GM21526 (cell line): ENCODE measurements at regions not wholly inside any gene's neighbourhood (a gene's known extent, or its start where the extent isn't known, plus 50 kb on each side); places are given as distances from the start of the nearest gene placed in this dataset.

ENCODE experiments used
- ATAC-seq: cut with Tn5 transposase; IDR thresholded peaks from one replicate; pipeline ENCODE4 v1.9.1; 2021; ENCODE audit warnings: moderate library complexity; ENCODE audit not compliant: unreplicated experiment, low FRiP score

DNA sequence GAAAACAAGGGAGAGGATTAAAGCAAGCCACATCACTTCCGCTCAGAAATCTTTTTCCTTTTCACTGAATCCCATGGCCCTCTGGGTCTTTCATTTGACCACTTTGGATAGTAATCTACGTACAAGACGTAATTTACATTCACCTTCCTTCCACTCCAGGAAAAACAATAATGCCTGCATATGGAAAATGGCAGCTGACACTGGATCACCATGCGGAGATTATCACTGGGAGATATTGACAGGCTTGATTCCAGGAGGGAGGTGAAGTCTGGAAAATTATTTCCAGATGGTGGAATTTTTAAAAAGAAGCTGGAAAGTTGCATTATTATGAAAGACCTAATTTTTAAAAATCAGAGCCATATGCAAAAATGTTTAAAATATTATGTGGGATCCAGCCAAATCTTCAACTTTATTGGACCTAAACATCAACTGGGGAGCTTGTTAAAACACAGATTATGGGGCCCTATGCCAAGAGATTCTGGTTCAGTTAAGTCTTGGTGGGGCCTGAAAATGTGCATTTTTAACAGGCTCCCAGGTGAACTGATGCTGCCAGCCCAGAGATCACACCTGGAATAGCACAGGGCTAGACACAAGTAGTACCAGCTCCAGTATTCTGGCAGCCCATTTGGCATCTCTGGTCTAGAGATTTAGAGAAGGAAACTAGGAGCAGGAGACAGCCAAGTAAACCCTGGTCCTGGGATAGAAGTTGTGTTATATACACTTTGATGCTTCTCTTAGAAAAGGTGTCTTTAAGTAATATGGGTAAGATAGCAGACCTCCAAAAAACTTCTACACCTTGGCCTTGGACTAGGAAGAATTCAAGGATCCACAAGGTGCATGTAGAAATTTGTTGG lies 290.3 kb upstream of the LDB2 start:
- ATAC-seq = no peak

DNA sequence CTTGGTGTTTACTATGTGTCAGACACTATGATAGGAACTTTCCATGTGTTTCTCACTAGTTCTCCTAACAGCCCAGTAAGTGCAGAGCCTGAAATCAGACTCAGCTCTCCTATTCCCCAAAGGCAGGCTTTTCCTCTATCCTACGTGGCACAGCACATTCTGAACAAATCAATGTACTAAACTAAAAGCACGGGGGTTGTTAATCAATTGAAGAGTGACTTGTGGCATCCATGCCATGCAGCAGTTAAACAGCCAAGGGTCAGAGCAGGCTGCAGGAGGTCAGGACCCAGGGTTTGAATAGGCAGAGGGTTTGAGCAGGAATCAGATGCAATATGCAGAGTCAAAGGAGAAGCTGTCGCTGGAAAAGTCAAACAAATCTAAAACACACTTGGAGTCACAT lies 289.7 kb upstream of the LDB2 start:
- no peak for ATAC-seq

DNA sequence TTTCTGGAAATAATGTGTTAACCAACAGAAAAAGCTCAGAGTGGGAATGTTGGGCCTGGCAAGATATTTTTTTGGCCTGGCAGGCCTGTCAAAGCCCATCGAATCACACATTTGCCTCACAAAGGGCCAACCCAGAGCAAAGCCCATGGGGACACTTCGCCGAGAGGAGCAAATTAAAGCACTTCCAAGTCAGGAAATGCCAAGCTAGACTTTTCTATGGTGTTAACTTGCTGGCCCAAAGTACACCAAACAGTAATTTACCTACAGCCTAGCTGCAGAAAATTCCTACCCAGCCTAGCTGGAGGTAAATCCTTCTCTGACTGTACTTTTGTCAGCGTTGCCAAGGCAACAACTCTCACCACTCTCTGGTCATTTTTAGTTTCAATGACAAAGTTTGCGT lies 288.6 kb upstream of the LDB2 start:
- no peak for ATAC-seq

DNA sequence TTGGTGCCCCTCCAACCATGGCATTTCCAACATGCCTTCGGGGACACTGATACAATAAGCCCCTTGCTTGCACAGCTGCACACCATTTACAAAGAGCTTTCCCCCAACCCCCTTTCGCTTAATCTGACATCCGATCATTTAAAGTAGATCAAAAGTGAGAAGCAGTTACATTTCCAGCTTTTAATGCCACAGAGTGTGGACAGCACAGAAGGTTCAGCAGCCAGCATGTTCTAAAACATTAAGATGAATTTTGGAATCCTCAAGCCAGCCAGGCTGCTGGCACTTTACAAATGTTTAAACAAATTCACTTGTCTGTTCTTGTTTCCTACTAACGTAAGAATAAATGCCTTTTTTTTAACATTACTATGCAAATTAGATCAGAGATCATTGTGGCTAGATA lies 284.4 kb upstream of the LDB2 start:
- no peak for ATAC-seq

DNA sequence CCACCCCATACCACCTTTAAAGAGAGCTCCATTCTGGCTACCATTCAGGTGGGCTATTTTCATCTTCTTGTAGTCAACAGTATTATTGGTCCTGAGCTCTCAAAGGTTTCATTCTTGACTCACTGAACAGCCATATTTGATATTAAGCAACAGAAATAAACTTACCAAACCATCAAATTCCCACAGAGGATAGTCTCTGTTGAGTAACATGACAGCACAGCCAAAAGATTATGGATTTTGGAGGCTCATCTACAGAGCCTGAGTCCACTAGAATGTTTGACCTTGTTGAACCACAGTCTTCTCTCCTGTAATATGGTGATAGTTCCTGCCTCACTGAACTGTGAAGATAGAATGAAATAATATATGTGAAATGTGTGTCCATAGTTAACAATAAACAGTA lies 276.3 kb upstream of the LDB2 start:
- no peak for ATAC-seq

DNA sequence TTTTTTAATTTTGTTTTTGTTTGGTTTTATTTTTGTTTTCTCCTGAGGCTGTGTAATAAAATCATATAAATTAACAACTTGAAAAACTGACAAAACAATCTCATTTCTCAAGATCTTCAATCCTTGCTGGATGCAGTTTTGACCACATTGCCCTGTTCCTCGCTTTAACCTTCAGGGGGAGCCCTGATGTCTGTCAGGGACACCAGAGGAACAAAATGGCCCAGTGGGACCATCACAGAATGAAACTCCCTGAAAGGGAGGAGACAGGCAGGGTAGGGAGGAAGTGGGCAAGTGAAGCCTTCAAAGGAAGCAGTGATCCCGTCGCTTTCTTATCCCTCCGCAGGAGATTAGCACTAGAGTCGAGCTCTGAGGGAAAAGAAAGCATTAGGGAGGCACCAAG lies 274.9 kb upstream of the LDB2 start:
- no peak for ATAC-seq

DNA sequence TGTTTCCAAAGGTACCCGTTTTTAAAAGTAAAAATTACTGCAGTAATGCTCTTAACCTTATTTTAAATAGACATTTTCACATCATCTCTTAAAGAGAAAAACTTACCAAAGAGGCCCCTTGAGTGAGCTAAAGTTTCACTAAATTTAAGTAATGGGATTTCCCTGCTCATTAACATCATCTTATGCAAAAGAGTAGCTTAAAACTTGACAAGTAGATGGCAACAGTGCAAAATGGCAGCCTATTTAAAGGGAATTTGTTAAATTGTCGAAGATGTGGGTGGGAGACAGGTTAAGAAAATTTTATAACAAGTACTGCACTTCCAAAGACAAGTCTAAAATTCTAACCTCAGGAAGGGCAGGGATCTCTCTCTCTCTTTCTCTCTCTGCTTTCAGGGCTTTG lies 271.7 kb upstream of the LDB2 start:
- no peak for ATAC-seq

DNA sequence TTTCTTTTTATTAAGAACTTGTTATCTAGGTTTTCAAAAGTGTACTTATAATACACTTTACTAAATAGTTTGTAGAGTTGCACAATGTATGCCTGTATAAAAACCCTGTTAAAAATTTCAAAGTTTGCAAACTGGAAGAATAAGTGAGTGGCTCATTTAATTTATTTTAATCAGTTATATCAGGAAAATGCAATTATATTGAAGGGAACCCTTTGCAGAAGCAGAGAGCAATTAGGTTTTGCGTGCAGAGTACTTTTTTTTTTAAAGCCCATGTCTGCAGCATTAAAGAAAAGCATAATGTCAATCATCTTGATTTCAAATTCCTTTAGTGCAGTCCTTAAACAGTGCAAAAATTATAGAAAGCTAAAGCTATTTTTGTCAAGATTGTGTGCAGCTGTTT lies 271.3 kb upstream of the LDB2 start:
- ATAC-seq = no peak

DNA sequence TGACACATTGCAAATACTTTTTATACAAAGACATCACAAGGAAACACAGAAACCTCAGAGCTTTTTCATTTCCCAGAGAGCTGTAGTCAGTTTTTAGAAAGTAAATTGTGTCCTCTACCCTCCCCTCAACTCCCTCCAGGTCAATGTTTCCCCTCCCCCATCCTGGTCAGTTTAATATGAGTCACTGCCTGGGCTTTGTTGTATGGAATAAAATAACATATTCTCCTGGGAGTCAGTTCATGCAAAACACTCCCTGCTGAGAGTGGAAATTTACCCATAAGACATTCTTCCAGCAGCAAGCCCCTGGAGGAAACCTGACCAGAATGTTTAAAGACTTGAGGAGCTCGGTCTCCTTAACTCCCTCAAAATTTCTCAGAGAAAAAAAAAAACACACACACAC lies 270.1 kb upstream of the LDB2 start:
- no peak for ATAC-seq

DNA sequence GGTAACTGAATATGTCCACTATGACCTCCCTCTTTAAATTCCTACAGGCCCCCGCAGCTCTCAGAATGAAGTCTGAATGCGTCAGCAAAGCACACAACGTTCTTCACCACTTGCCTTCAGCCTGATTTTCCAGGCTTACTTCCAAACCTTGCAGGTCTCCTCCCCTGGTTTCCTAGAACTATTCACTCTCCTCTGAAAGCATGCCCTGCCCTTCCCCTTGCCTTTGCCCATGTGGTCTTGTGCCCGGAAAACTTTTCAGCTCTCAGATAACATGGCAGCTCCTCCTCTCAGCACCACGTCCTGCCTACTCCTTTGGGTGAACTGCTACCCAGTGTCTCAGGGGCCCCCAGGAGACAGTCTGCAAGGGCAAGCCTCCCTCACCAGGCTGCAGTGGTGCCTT lies 268.5 kb upstream of the LDB2 start:
- ATAC-seq = no peak

DNA sequence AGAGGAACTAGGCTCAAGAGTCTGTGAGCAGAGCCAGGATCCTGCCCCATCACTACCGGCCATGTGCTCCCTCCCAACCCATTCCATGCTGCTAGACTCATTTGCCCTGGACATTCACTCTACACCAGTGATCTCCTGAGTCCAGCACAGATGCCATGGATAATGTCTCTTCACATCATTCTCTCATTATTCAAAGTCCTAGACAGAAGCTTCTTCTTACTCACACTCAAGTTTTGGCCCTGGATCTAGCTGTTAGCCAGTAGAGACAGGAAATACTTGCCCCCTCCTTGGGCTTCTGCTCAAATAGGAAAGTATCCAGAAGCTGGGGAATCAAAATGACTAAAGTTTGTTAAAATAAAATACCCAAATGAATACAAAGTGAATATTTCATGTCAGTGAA lies 266.8 kb upstream of the LDB2 start:
- no peak for ATAC-seq

DNA sequence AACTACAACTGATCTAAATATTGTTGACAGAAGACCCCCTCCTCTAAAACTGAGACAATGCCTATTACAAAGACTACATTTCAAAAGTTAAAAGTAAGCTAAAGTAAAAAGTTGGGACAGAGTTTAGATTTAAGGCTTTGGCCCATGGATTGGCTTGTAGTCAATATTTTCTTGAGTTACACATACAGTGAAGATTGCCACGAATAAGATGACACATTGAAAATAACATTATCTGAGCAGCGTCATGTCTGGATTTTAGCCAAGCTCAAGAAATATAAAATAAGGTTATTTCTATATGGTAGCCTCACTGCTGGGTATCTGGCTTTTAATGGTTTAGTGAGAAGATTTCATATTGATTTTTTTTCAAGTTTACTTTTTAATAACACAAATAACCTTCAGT lies 266.2 kb upstream of the LDB2 start:
- no peak for ATAC-seq

DNA sequence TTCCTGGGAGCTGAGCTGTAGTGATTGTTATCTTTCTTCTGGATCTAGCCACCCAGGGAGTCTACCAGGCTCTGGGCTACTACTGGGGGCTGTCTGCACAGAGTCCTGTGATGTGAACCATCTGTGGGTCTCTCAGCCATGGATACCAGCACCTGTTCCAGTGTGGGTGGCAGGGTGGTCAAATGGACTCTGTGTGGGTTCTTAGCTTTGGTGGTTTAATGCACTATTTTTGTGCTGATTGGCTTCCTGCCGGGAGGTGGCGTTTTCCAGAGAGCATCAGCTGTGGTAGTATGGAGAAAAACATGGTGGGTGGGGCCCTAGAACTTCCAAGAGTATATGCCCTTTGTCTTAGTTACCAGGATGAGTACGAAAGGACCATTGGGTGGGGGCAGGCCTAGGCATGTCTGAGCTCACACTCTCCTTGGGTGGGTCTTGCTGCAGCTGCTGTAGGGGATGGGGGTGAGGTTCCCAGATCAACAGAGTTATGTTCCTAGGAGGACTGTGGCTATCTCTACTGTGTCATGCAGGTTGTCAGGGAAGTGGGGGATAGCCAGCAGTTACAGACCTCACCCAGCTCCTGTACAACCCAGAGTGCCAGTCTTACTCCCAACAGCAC lies 264.8 kb upstream of the LDB2 start:
- no peak for ATAC-seq

DNA sequence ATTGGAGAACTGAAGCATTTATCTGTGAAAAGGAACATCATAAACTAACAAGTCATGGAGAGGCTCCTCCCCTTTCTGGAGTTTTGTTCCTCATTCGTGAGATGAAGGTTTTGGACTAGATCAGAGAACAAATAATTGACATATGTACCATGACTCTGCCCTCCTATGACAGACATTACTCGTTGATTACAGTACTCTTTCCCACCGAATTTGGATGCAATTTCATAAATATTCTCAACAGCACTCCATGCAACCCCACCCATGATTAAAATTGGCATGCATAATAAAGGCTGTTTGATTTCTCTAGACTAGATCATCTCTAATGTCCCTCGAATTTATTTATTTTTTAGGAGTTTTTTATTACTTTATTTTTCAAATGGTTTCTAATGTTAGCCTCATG lies 258.9 kb upstream of the LDB2 start:
- ATAC-seq = no peak

DNA sequence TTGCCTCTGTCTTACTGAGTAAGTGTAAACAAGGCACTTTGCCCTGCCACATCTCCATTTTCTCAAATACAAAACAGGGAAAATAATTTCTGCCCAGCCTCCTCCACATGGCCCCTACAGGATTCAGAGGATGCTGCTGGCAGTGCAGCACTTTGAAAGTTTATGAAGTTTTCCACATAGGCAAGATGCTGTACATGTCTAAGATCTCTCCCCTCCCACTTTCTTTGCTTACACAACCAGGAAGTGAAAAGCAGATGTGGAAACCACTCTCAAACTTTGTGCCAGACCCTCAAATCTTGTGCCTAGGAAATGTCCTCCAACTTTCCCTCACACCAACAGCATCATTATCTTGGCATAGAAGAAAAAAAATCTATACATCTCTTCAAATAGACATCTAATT lies 257.0 kb upstream of the LDB2 start:
- ATAC-seq = no peak

DNA sequence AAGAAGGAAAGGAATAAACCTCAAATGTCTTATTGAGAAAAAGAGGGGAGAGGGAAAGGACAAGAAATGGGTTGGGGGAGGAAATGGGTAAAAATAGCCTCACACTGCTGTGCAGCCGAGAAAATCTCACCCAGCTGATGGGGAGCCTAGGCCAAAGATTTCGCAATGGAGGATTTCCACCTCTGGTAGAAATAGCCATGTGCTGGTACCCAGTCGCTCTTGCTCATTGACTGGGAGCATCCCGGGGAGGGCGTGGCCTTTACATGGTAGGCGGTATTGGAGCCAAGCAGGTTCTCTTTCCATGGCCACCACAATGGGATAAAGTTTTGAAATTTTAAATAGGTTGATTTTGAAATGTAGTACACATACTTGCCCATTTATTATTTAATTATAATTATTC lies 255.1 kb upstream of the LDB2 start:
- ATAC-seq = no peak

DNA sequence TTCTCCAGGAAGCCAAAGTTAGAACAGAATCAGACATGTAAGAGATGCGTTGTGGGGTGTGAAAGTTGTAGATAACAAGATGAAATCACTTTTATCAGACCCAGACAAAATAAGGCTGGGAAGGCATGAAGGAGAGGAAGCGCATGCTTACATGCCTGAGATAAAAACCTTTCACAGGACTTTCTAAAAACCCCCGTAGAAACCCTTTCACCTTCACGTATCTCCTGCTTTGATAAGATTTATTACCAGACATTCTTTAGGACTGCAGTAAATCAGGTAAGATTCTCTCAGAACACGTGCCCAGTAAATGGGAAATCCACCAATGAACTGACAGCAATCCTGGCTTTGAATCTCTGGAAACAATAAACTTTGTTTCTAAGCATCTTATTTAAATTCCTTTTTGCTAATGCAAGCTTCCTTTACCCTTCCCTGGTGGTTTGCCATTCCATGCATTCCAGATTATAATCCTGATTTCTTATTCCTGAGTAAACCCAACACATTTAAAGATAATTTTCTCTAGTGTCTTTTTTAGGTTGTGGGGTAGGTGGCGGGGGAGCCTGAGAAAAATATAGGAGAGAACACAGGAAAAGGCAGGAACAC lies 254.6 kb upstream of the LDB2 start:
- ATAC-seq = no peak

DNA sequence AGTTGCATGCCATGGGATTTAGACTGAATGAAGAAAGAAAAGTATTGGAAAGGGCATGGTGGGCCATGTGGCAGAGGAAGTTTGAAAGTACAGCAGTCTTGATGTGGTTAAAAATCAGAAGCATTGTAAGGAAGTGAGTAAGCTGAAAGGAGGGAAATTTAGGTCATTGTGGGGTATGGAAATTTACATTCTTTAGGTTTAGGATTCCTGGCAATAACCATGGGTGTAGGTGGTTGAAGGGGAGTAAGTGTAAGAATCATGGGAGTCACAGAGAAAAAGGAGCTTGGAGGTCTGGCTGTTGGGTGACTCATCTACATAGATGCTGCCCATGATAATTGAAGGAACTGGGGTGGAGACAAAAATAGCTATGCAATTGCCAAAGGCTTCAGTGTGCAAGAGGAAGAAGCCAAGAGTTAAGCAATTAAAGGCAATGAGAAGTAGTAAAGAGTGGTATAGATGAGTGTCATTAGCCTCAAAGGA lies 243.8 kb upstream of the LDB2 start:
- ATAC-seq = no peak

DNA sequence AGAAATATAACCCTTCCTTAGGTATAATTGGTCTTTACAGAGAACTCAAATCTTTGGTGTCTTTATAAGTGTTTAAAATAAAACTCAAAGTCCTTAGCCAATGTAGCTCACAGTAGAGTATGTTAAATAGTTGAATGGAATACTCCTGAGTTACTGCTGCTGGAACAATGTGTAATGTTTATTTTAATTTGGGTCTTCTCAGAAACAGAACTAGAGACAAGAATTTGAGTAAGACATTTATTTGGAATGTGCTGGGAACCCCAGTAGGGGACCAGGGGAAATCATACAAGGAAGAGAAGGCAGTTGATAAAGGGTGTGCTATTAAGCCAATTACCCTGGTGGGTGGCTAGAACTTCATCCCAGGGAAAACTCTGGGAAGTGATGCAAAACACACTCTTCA lies 240.4 kb upstream of the LDB2 start:
- no peak for ATAC-seq

DNA sequence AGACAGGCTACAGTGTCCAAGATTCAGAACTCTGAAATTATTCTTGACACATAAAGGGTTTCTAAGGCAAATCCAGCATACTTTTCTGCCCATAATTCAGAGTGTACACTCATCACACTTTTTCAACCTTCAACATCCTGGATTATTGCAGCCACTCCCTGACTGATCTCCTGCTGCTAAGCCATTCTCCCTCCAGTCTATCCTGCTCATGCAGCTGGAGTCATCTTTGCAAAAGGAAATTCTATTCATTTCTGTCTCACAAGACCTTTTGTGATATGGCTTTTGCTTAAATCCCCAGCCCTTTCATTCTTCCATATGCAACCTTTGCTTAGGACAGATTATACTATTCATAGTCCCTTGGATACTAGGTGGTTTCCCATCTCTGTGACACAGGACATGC lies 236.1 kb upstream of the LDB2 start:
- no peak for ATAC-seq

DNA sequence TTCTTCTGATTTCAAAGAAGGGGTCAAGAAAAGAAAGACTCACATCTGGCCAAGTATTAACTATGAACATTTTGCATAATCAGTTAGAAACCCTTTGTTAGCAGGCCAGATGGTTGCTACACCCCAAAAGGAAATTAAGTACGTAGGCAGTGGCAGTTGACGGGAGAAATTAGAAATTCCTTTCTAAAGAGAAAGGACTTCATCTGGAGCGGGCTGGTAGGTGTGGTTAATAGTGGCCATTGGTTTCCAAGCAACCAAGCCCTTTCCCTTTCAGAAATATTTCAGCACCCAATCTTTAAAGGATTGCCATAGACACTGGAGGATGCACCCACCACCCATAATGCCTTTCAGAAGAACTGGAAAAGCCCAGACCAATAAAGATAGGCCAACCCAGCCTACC lies 235.7 kb upstream of the LDB2 start:
- no peak for ATAC-seq

DNA sequence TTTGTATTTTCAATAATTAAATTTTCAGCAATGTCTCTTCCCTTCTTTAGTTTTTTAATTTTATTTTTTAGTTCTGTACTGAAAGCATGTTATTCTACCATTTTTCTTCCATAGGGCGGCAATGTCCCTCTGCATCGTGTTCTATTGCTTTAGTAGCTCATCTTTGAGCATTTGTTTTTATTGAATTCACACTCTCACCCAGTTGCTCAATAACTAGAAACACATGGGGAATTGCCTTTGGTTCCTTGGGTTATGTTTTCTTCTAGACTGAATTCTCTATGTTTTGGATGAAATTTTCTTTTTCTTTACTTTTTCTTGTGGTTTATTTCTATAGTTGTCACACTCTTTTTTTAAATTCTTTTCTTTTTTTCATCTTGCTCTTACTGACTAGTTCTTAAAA lies 233.8 kb upstream of the LDB2 start:
- ATAC-seq = no peak
